HG03378 (cell line): ENCODE measurements at regions not wholly inside any gene's neighbourhood (a gene's known extent, or its start where the extent isn't known, plus 50 kb on each side); places are given as distances from the start of the nearest gene placed in this dataset.

Experiments used
- ATAC-seq: cut with Tn5 transposase; IDR thresholded peaks from one replicate; pipeline ENCODE4 v1.9.1; 2021; ENCODE audit warnings: mild to moderate bottlenecking, moderate library complexity; ENCODE audit not compliant: unreplicated experiment

- ATAC-seq, result no peak
Measured at GRCh38 chr11:43574949-43575912, 105.3 kb upstream of the HSD17B12 start.

GRCh38 chr11:43575913-43576310 is 104.6 kb upstream of the HSD17B12 start:
- ATAC-seq, result no peak

GRCh38 chr11:43576320-43576802 is 104.2 kb upstream of the HSD17B12 start:
- no peak for ATAC-seq

GRCh38 chr11:43576803-43577521 is 103.6 kb upstream of the HSD17B12 start:
- ATAC-seq, result no peak

DNA sequence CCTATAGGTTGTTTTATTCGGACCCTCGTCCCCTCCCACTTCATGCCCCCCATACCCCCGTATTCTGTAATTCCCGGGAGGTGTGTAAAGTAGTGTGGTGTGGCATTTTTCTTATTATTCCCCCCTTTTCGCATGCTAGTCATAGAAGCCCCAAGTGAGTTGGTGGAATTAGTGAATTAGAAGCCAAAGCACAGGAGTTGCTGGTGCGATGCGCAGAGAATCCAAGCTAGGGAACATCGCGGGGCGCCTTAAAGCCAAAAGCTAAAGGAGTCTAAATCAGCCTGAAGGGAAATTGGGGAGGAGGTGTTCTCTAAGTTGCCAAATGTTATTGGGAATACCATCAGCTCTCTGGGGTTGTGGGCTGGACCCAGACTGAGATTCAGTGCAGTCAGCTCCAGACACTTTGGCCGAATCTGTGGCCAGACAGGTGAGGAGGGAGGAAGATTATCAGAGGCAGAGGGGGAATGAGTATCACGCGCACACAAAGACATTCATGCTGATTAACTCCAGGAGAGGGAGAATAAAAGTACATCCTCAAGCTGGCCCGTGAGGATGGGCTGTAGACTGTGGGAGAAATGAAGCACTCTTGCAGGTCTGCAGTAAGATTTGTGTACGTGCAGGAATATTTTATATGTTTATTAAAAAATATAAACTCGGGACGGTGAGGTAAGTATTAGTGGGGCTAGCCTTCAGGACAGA is 102.8 kb upstream of the HSD17B12 start:
- no peak for ATAC-seq

DNA sequence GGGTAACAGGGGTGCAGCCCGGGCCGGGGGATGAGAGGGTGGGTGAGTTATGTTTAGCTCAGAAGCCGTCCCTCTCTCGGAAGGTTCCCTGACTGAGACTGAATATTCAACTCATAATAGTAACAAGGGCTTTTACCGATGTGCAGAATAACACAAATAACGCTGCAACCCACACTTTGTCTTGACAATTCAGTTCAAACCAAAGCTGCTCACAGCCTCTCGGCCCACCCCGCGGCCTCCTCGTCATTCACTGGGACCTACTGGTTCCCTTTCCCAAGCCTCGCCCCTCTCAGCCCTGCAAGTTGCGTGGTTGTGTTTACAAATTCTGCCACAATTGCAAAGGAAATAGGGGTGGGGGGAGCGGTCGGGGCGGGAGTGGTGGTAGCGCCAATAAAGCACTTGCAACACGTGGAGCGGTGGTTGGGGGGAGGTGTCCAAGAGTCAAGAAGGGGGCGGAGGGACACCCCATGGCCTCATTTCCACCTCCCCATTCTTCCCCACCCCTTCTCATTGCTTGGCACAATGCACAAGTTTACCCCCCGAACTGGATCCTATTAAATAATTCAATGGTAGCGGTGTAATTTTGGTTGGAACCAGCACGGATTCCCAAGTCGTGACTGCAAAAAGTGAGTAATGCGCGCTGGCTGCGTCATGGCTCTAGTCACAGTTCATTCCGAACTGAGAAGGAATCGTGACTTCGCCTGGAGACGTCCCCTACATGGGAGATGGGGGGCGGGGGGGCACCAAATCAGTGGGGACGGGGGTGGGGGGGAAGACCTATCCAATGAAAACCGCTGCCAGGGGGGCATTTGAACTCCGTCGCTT is 102.0 kb upstream of the HSD17B12 start:
- no peak for ATAC-seq

GRCh38 chr11:43579171-43579918 is 101.2 kb upstream of the HSD17B12 start:
- no peak for ATAC-seq

DNA sequence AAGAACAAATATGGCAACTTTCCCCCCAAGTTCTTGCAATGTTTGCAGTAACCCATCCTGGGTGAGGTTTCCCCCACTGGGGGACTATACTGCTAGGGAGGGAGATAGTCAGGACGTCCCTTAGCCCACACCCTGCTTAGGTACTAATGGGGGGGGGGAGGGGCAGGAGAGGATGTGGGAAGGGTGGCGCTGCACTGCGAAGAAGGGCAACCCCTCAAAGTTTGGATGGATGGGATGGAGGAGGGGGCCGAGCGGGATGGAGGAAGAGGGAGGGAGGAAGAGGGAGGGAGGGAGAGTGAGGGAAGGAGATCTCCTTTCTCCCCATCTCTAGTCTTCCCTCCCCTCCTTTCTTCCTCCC is 100.6 kb upstream of the HSD17B12 start:
- no peak for ATAC-seq

- ATAC-seq, result no peak
Measured at GRCh38 chr11:43580735-43581369, 99.7 kb upstream of the HSD17B12 start.

DNA sequence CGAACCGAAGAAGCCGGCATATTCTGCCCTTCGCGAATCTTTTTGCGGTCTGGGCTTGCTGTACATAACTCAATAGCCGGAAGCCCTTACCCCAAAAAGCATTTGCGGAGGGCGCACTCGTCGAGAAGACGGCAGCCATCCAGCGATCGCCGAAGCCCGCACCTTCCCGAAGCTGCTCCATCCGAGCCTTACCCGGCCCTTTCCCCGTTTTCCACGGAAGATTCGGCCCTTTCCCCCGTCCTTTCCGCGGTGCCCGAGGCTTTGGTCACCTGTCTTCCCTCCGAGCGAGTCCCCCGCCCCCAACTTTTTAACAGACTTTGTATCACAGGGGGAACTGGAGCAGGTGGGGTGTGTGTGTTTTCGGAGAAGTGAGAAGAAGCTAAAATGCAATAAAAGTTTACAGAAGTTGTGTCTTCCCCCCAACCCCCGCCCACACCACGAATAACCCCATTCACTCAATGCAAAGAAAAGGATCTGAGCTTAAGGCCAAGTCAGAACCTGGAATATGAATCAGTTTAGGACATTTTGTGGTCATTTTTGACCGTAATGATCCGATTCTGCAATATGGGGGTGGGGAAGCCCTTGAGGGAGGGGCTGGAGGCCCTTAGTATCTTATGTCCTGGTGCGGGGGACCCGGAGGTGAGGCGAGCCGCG is 99.0 kb upstream of the HSD17B12 start:
- no peak for ATAC-seq

- ATAC-seq, result no peak
Measured at GRCh38 chr11:43582024-43582862, 98.3 kb upstream of the HSD17B12 start.

- ATAC-seq, result no peak
Measured at GRCh38 chr11:43582863-43583462, 97.6 kb upstream of the HSD17B12 start.

DNA sequence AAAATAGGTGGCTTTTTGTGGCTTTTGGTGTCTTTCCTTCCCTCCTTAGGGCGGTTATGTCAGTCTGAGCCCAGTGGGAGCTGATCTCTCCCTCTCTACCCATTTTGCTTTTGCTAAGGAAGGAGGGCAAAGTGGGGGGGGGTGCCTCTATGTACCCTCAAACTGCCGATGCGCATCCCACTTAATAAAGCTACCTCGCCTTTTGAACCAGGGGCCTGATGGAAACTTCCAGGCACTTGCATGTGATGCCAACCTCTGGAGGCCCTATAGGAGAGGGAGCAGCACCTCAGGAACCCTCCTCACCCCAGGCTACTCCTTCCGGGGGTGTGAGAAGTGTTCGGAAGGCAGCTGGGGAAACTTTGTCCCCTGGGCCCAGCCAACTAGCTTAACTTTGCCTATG is 97.0 kb upstream of the HSD17B12 start:
- ATAC-seq, result no peak

GRCh38 chr11:43585877-43586608 is 94.5 kb upstream of the HSD17B12 start:
- ATAC-seq, result no peak

DNA sequence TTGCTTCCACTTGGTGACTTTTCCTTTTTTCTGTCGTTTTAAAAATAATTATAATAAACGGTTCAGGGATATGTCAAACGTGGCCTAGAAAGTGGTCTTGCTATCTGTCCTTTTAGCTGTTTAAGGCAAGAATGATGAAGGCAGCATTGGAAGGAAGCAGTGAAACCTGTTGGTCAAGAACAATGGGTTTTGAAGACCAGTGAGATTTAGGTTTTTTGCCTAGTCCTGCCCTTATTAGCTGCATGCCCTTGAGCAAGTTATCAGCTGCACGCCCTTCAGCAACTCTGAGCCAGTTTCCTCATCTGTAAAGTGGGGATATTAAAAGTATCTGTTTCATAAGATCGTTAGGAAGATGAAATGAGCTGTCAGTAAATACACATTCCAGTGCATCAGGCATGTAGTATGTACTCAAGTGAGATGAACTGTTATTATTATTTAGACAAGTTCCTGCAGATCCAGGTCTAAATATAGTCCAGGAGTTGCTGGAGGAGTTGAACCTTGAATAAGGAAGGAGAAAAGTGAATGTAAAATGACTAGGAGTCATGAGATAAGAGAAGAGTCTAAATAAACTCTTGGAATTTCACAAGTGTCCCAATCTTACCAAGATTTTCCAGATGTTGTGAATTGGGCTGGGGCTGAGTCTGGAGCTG is 90.8 kb upstream of the HSD17B12 start:
- ATAC-seq, result no peak

GRCh38 chr11:43601511-43601910 is 79.0 kb upstream of the HSD17B12 start:
- no peak for ATAC-seq
